Chondrocyte (in vitro differentiated cells): ENCODE measurements at regions not wholly inside any gene's neighbourhood (a gene's known extent, or its start where the extent isn't known, plus 50 kb on each side); places are given as distances from the start of the nearest gene placed in this dataset.

Experiments used
- DNase-seq: peaks from one replicate; pipeline ENCODE4 v3.0.0; 2021; ENCODE audit warnings: mixed read lengths, low spot score
- H3K27ac Mint-ChIP-seq: one replicate; pipeline ENCODE4 v1.8.0; 2021; ENCODE audit warnings: mild to moderate bottlenecking, moderate library complexity, mixed read lengths; ENCODE audit not compliant: unreplicated experiment
- H3K27me3 Mint-ChIP-seq: 2 replicates; pipeline ENCODE4 v1.8.0; 2021; ENCODE audit warnings: low read depth, mixed read lengths
- H3K36me3 Mint-ChIP-seq: 2 replicates; pipeline ENCODE4 v1.8.0; 2021; ENCODE audit warnings: low read depth, mixed read lengths
- H3K4me1 Mint-ChIP-seq: 2 replicates; pipeline ENCODE4 v1.8.0; 2021; ENCODE audit warnings: low read depth, mild to moderate bottlenecking, mixed read lengths
- H3K4me3 Mint-ChIP-seq: one replicate; pipeline ENCODE4 v1.8.0; 2021; ENCODE audit warnings: mild to moderate bottlenecking, moderate library complexity, mixed read lengths; ENCODE audit not compliant: unreplicated experiment
- H3K9me3 Mint-ChIP-seq: 2 replicates; pipeline ENCODE4 v1.8.0; 2021; ENCODE audit warnings: low read depth, mixed read lengths
- CTCF ChIP-seq: fragments of 200-600 bp; sonication (generic); IDR thresholded peaks from 2 replicates; pipeline ENCODE4 v1.5.0; 2021; ENCODE audit warnings: antibody characterized with exemption, mild to moderate bottlenecking, moderate library complexity

GRCh38 chr15:45855907-45856579 is 221.2 kb downstream of the SQOR start:
- H3K36me3 Mint-ChIP-seq, result no peaks in the 10 kb centered on the region
- TF ChIP-seq CTCF, result no peak
- no peak overlapping the region for H3K27ac Mint-ChIP-seq
- no peak overlapping the region for H3K4me3 Mint-ChIP-seq
- DNase-seq, result no peak
- peaks cover 8% of the 10 kb centered on the region for H3K9me3 Mint-ChIP-seq
- H3K4me1 Mint-ChIP-seq, result no peaks in the 10 kb centered on the region
- no peaks in the 10 kb centered on the region for H3K27me3 Mint-ChIP-seq

- Mint-ChIP-seq H3K9me3 (peaks cover 8% of the 10 kb centered on the region), H3K27me3 (no peaks in the 10 kb centered on the region), H3K4me3 (no peak overlapping the region), H3K27ac (no peak overlapping the region), H3K4me1 (no peaks in the 10 kb centered on the region), H3K36me3 (no peaks in the 10 kb centered on the region)
- DNase-seq, result no peak
- no peak for TF ChIP-seq CTCF
Measured at GRCh38 chr15:45857291-45857690, 222.5 kb downstream of the SQOR start.

GRCh38 chr15:45858491-45858890 is 223.7 kb downstream of the SQOR start:
- H3K4me3 Mint-ChIP-seq, result no peak overlapping the region
- peaks cover 5% of the 10 kb centered on the region for H3K9me3 Mint-ChIP-seq
- H3K36me3 Mint-ChIP-seq, result no peaks in the 10 kb centered on the region
- no peak overlapping the region for H3K27ac Mint-ChIP-seq
- no peak for DNase-seq
- H3K27me3 Mint-ChIP-seq, result peaks cover 2% of the 10 kb centered on the region
- no peak for TF ChIP-seq CTCF
- H3K4me1 Mint-ChIP-seq, result no peaks in the 10 kb centered on the region

- H3K36me3 Mint-ChIP-seq, result no peaks in the 10 kb centered on the region
- no peak for DNase-seq
- H3K4me1 Mint-ChIP-seq, result peaks cover 4% of the 10 kb centered on the region
- peaks cover 8% of the 10 kb centered on the region for H3K9me3 Mint-ChIP-seq
- H3K4me3 Mint-ChIP-seq, result no peak overlapping the region
- H3K27me3 Mint-ChIP-seq, result peaks cover 2% of the 10 kb centered on the region
- no peak overlapping the region for H3K27ac Mint-ChIP-seq
- no peak for TF ChIP-seq CTCF
Measured at GRCh38 chr15:45862034-45862433, 227.2 kb downstream of the SQOR start.

GRCh38 chr15:45863881-45864580 is 229.2 kb downstream of the SQOR start:
- Mint-ChIP-seq H3K4me1 (peaks cover 4% of the 10 kb centered on the region), H3K9me3 (peaks cover 8% of the 10 kb centered on the region), H3K27ac (no peak overlapping the region), H3K4me3 (no peak overlapping the region), H3K27me3 (peaks cover 2% of the 10 kb centered on the region), H3K36me3 (no peaks in the 10 kb centered on the region)
- no peak for TF ChIP-seq CTCF
- no peak for DNase-seq
